HG03139 (cell line): ENCODE measurements at regions not wholly inside any gene's neighbourhood (a gene's known extent, or its start where the extent isn't known, plus 50 kb on each side); places are given as distances from the start of the nearest gene placed in this dataset.

ENCODE experiments used
- ATAC-seq: cut with Tn5 transposase; IDR thresholded peaks from one replicate; pipeline ENCODE4 v1.9.1; 2021; ENCODE audit not compliant: unreplicated experiment

DNA sequence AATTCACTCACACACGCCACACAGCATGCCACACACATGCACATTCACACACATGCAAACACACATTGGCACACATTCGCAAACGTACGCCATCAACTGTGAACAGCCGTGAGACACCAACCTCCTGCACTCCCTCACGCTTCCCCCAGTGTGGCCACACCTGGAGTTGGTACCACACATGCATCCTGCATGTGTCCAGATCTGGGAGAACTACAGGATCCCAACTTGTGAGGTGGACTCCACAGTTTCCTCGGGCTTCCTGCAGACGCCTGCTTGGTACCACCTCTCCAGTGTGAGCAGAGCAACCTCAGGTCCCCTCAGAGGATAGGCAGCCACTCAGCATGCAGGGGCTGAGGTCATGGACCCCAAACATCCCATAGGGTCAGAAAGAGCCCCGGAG, 239.0 kb downstream of the EIPR1 start:
- no peak for ATAC-seq

DNA sequence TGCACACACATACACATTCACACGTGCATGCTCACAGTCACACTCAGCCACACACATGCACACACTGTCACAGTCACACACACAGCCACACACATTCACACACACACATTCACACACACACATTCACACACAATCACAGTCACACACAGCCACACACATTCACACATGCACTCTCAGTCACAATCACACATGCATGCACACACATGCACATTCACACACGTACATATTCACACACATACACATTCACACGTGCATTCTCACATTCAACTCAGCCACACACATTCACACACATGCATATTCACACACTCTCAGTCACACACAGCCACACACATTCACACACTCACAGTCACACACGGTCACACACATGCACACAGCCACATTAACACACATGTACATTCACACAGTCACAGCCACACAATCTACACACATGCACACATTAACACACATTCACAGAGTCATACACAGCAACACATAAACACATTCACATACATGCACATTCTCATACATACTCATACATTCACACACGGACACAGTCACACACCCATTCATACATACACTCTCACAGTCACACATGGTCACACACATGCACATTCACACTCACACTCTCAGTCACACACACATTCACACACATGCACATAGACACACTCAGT, 239.8 kb downstream of the EIPR1 start:
- ATAC-seq: no peak

DNA sequence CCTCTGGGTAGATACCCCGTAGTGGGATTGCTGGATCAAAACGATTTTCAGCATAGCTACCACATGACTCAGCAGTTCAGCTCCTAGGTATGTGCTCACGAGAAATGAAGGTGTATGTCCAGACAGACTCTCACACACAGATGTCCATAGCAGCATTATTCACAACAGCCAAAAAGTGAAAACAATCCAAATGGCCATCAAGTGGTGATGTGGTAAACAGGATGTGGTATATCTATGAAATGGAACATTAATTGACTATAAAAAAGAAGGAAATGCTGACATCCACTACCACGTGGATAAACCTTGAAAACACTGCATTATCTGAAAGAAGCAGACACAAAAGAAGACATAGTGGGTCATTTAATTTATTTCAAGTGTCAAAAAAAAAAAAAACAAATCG, 241.9 kb downstream of the EIPR1 start:
- no peak for ATAC-seq

DNA sequence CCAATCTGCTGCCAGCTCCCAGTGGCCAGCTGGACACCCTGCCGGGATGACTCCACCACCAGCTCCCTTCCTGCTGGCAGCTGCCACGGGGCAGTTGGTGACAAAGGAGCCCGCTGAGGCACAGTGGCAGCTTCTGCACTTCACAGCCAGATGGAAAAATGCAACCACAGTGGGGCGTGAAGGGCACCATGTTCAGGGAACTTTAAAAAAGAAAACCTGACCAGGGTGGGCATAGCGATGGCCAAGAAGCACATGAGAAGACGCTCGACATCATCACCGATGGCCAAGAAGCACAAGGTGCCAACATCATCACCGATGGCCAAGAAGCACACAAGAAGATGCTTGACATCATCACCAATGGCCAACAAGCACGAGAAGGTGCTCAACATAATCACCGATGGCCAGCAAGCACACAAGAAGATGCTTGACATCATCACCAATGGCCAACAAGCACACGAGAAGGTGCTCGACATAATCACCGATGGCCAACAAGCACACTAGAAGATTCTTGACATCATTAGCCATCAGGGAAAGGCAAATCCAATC, 243.5 kb downstream of the EIPR1 start:
- ATAC-seq: no peak

DNA sequence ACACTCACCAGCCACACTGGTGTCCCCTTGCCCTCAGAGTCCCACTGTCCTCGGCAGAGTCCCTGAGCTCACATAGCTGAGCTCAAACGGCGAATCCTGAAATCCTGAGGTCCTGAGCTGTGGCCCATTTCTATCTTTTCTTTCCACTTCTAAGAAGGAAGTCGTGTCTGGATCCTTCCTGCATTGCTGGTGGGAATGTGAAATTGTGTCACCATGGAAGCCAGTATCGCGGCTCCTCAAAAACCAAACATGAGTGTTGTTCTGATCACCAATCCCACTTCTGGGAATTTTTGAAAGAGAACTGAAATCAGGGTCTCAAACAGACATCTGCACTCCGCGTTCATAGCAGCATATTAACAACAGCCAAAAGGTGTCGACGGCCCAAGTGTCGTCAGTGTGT, 244.7 kb downstream of the EIPR1 start:
- no peak for ATAC-seq

DNA sequence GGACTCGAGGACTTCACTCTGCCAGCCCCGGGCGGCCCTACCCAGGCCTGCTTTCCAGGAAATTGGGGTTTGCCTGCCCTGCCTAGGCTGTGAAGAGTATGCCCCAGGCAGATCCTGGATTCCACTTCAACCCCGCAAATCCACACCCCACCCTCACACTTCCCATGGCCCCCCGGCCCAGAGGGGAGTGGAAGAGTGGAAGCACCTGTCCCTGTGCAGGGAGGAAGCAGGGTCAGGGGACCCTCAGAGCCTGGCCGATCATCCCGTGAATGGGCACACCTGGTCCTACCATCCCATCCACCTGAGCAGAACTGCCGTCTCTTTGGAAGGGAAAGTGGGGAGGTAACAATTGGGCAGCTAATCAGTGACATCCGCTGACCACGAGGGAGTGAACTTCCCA, 245.2 kb downstream of the EIPR1 start:
- ATAC-seq: no peak

DNA sequence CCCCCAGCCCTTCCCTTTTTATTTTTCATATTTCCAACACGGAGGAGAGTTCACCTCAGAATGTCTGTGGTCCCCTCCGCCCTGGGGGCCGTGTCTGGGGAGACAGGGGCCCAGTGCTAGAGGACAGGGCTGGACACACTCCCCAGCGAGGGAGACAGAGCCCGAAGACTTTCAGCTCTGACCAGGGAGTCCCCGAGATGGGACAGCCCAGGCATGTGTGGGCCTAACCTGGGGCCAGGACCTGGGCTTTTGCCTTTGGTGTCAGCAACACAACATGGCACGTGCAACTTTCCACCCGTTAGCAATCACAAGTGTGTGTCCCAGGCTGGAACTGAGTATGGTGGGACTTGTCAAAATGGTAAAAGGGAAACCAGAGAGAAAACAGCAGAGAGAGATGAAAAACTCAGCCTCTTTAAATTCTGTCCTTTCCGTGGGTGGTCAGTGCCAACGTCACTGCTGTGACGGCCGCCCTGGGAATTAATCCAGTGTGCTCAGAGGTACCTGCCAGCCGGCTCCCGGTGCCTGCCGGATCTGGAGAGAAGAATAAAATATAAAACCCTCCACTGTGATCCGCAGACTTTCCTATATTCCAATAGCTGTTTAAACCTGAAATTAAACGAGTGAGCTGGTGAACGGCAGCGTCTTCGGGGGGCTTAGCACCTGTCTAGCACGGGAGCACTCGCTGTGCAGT, 245.8 kb downstream of the EIPR1 start:
- no peak for ATAC-seq

DNA sequence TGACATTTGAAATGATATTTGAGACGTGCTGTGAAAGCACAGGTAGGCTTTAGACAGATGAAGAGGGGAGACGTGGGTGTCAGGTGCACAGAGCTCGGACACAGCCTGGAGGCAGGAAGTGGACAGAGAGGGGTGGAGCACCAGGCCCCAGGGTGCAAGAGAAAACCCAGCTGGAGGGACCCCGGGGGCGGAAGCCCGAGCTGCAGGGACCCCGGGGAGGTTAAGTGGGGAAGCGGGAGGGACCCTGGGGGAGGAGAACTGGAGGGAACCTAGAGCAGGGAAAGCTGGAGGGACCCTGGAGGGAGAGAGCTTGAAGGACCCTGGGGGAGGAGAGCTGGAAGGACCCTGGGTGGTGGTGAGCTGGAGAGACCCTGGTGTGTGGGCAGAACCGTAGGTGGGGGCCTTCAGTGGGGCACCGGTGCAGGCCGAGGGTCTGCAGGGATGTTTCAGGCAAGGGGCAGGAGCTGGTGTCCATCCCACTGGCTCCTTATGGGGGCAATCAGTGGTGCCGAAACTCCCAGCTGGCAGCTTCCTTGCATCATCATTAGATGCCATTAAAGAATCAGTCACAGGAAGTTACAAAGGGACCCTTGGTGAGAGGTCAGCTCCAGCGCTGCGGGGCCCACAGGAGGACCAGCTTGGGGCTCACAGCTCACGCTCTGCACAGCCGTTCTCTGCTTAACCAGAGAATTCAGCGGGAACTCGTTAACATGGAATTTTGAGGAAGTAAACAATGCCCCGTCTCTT, 246.6 kb downstream of the EIPR1 start:
- no peak for ATAC-seq

DNA sequence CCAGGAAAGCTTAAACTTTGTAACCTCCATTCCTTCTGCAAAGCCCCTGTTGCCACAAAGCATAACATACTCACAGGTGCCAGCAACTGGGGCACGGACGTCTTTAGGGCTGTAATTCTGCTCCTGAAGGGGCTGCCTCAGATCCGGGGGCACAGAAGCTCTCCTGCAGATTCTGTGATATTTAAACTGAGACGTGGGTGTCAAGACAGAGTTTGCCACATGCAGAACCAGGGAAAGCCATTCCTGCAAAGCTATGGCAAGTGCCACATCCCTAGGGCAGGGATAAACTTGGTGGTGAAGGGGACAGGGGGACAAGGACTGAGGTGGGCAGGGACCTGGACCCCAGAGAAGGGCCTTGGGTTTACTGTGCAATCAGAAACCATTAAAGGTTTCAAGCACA, 247.2 kb downstream of the EIPR1 start:
- no peak for ATAC-seq

DNA sequence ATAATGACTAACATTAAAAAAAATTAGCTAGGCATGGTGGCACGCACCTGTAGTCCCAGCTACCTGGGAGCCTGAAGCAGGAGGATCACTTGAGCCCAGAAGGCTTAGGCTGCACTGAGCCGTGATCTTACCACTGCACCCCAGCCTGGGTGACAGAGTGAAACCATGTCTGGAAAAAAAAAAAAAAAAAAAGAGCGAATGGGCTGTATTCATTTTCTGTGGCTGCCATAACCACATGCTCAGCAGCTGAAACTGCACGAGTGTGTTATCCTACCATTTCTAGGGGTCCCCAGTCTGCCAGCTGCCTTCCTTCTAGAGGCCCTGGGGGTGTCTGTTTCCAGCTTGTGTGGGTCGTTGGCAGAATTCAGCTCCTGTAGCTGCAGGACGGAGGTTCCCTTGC, 247.8 kb downstream of the EIPR1 start:
- no peak for ATAC-seq

DNA sequence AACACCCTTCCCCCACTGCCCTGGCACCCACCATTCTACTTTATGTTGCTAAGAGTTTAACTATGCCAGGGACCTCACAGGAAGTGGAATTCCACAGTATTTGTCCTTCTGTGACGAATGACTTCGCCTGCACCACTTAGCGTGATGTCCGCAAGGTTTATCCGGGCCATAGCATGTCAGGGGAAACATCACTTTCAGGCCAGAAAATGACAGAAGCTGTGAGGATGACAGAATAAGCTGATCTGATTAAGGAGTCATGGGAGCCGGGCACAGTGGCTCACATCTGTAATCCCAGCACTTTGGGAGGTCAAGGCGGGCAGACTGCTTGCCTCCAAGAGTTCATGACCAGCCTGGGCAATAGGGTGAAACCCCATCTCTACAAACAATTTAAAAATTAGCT, 248.8 kb downstream of the EIPR1 start:
- no peak for ATAC-seq

DNA sequence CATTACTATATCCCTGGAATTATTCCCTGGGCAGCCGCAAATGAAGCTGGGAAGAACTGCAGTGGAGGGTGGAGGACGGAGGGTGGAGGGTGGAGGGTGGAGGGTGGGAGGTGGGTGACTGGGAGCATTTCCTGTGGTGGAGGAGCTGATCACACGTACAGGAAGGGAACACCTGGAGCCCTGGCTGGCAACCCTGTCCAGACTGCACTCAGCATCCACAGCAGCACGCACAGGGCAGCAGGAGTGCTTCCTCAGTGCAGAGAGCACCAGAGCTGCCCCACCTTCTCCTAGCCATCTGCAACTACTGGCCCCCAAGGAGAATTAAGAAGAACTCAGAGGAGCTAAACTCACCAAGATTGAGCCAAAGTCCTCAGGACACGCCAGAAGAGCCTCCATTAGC, 249.9 kb downstream of the EIPR1 start:
- ATAC-seq: no peak

DNA sequence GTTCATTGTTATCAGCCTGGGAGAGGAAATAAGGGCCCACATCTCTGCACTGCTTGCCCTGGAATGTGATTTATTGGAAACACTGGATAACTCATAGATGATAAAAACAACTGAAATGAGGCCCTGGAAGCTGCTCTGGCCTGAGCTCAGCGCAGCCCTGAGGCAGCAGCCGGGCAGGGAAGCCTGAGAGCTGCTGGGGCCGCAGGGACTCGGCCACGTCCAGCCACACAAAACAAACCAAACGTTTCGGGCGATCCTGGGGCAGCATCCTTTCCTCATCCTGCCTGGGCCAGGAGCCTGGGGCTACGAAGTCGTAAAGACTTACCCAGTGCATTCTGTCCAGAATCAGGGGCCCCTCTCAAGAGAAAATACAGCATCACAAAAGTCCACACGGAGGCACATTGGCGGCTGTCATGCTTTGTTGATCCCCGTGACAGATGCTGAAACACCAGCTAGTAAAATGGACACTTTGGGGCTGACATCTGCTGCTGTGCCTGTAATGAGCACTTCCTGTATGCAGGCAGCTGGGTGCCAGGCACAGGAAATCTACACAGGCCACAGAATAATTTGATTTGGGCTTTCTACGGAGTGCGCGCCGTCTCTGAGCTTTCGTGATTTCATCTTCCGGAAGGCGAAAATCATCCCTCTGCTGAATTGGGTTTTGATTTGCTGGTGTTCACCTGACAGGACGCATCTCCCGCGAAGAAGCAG, 250.6 kb downstream of the EIPR1 start:
- no peak for ATAC-seq

DNA sequence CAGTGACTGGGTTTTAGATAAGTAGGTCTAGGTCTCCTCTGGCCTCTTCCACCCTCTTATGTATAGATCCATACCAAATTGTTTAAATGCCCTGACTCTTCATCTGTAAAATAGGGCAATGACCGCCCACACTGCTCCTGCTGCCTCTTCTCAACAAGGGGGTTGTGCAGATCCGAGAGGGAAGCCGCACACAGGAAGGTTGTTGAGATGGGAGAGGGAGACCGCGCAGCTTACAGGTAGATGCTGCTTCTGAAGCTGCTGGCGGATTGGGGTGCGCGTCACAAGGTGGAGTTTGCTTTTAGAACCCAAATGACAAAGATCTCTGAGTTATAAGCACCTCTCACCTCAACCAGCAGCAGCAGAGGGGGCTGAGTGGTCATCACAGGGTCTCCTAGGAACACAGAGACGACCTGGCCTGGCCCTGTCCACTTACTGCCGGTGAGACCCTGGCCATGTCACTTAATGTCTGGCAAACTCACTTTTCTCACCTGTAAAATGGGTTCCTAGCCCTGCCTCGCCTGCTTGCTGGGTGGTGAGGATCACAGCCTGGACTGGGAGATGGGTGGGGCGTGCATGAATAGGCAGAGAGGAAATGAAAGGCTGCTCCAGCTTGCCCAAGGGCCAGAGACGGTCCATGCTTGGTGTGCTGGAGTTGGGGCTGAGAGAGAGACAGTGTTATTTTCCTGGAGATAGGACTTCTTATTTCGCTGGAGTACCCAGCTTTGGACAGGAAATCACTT, 251.3 kb downstream of the EIPR1 start:
- ATAC-seq: no peak

DNA sequence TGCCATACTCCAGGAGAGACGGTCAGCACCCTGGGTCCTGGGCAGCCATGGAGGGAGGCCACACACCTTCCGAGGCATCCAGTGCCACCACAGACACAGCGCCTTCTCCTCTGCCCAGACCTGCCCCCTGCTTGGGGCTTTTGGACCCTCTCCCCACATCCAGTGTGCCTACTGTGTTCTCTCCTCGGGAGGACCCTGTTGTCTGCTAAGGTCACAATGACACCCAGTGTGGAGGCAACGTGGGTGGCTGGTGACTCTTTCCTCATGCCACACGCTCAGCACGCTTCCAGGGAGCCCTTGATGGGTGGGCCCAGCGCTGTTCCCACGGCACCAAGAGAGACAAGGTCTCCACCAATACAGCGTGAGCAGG, 251.9 kb downstream of the EIPR1 start:
- ATAC-seq: no peak

DNA sequence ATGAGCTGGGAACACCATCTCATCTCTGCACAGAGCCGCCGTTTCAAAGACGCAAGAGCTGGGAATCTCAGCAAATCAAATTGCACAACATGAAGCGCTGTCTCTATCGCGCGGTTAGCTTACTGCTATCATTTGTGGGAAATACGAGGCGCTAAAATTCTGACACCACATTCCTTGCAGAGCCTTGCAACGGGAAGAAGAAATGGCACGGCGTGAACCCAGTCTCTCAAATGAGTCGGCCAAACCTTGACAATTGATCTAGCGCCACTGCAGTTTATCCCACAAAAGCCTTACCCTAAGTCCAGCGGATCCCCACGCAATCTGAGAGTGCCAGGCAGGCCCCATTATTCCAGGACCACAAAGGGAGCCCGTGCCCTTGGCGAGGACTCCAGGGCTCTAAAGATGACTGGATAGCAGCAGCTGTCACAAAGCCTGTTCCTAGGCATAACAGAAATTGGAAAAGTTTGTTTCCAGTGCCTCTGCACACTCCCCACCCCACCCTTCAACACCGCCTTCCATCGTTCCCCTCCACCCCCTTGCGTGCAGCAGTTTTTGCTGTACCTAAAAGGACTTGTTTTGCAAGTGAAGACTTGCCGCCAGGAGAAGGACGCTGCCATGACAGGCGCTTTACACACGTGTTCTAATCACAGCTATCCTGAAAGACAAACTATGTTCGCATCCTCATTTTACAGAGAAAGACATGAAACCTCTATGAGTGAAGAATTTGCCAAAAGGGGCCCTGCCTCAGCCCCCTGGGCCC, 252.4 kb downstream of the EIPR1 start:
- no peak for ATAC-seq

DNA sequence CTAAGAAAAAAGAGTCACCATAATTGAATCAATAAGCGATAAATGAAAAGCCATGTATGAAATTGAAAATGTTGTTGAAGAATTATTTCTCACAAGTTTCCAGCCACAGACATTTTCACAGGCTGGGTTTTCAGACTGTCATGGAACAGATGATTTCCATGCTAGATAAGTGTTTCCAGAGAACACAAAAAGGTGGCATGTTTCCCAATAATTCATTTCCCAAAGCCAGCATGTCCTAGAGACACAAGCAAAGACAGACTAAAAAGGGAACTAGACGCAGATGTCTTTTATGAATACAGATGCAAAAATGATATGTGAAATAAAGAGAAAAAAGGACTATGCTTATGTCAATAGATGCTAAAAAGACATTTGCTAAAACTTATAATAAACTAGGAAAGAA, 255.1 kb downstream of the EIPR1 start:
- no peak for ATAC-seq

DNA sequence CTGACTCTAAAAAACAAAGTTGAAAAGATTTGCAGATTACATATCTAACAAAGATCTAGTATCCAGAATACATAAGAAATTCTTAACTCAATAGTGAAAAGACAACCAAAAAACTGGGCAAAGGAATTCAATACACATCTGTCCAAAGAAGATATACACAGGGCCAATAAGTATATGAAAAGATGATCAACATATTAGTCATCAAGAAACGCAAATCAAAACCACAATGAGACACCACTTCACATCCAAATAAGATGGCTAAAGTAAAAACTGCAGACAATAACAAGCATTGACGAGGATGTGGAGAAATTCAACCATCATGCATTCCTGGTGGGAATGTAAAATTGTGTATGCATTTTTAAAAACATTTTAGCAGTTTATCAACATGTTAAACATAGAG, 256.0 kb downstream of the EIPR1 start:
- ATAC-seq: no peak

DNA sequence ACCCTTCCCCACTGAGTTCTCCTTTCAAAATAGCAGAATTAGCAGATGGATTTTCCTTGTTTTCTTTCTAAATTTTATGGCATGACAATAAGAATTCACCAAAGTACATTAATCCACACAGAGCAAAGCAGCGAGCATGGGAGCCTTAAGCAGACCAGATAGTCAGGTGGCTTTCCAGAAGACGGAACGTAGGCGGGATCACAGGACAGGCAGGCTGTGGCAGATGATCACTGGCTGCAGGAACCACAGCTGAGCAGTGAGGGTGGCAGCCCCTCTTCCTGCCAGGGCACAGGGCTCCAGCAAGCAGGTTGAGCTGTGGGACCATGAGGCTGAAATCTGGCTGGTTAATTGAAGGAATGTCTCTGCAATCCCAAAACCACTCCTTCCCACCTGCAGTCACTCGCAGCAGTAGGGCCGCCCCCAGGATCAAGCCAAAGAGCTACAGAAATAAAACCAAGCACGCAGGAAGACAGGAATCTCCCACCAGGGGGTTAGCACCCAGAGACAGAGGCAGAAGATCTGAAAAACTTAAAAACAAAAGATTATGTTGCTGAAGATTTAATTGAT, 259.9 kb downstream of the EIPR1 start:
- no peak for ATAC-seq

DNA sequence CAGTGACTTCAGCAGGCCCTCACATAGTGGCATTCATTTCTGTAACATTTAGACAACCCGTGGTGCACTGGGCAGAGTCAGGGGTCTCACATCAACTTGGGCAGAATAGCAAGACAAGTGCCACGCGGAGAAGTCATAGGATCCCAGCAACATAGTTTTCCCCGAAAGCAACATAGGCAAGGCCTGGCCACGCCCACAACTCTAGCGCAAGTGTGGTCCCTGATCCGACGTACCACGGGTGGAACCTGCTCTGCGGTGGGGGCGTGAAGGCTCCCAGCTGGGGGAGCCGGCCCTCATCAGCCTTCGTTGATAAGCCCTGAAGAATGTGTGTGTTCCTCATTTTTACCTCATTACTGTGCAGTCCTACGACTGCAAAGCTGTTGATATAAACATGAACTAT, 261.2 kb downstream of the EIPR1 start:
- ATAC-seq: no peak
